HG02885 (cell line): ENCODE measurements at regions not wholly inside any gene's neighbourhood (a gene's known extent, or its start where the extent isn't known, plus 50 kb on each side); places are given as distances from the start of the nearest gene placed in this dataset.
"Not testable (repeated sequence)": the region's sequence is repeated elsewhere in the genome, so short reads cannot be mapped to it uniquely, and the experiment has no call there.

Experiments
- ATAC-seq: cut with Tn5 transposase; IDR thresholded peaks from one replicate; pipeline ENCODE4 v1.9.1; 2021; ENCODE audit warnings: mild to moderate bottlenecking; ENCODE audit not compliant: unreplicated experiment, poor library complexity

GRCh38 chr3:81375921-81376320 lies 385.5 kb downstream of the GBE1 start:
- ATAC-seq: no peak

DNA sequence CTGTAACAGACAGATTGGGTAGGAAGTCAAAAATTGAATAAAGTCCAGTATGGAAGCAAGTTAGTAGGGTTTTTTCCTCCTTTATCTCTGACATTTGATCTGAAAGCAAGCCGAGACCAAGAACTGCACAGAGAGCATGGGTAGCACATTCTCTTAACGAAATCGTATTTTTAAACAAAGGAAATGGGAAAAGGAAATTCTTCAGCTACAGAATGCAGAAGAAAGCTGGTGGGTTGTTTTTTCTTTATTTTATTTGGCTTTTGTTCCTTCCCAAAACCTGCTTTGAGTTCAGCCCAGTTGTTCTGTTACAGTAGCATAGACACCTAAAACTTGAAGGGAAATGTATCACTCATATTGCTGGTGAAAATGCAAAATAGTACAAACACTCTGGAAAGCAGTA lies 397.0 kb downstream of the GBE1 start:
- no peak for ATAC-seq

GRCh38 chr3:81363816-81364215 lies 397.6 kb downstream of the GBE1 start:
- ATAC-seq: no peak

- no peak for ATAC-seq
These were observed 407.3 kb downstream of the GBE1 start for GRCh38 chr3:81354119-81354518.

DNA sequence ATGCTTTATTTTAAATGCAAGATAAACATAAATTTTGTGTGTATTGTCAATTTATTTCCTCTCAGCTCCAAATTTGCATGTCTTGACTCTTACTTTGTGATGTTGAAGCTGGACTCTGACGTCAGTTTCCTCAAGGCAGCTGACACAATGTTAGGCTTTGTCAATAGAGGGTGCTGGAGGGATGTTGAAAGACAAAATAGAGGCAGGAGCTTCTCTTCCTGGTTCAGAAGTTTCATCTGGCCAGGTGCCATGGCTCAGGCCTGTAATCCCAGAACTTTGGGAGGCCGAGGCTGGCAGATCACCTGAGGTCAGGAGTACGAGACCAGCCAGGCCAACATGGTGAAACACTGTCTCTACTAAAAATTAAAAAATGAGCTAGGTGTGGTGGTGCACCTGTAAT lies 408.6 kb downstream of the GBE1 start:
- no peak for ATAC-seq

- ATAC-seq: no peak
These were observed 411.6 kb downstream of the GBE1 start for GRCh38 chr3:81349816-81350340.

DNA sequence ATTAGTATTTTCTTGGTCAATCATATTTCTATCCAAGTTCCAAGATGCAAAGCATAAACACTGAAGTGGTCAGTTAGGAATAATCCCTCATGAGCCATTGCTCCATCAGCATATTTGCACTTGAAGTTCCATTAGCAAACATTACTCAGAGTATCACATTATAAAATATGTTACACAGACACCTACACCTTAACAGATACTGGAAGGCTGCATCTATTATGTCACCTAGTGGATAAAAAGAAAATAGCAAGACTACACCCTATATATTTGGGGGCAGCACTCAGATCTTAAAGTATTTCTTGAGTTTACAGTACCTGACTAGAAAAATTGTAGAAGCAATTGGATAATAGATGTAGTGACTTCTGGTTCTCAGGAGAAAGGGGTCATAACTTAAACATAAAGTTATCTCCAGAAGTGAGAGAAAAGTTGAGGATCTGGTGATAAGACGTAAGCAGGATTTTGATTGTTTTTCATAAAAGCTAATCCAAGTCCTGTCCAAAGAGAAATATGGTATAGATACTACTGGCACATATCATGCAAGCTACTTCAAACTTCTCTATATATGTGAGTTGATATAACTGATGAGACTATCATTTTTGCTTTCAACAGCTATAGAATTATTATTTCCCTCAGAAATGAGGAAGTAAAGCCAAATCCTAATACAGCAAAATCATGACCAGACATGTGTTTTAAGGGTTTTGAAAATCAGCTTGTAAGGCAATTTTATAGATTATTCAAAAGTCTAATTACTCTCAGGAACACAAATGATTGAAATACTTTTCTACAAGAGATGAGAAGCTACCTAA lies 422.2 kb downstream of the GBE1 start:
- peak; percentile 89 for ATAC-seq

- ATAC-seq: no peak
These were observed 425.0 kb downstream of the GBE1 start for GRCh38 chr3:81336470-81336869.

DNA sequence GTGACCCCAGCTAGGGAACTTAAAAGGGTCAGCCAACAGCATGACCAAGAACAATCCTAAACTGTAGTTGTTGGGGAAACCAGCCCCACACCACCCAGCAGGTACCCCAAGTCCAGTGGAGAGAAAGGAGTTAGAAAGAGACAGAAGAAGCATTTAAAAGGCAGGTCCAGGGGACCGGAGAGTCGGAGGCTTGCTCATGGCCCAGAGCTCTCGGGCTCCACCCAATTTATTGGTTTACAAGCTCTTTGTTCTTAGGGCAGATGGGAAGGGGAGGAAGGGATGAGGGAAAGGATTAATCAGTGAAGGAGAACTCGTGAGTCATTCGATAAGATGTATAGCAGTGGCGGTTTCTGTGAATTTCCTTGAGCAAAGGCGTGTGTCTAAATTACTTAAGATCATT lies 431.6 kb downstream of the GBE1 start:
- ATAC-seq: not testable (repeated sequence)

DNA sequence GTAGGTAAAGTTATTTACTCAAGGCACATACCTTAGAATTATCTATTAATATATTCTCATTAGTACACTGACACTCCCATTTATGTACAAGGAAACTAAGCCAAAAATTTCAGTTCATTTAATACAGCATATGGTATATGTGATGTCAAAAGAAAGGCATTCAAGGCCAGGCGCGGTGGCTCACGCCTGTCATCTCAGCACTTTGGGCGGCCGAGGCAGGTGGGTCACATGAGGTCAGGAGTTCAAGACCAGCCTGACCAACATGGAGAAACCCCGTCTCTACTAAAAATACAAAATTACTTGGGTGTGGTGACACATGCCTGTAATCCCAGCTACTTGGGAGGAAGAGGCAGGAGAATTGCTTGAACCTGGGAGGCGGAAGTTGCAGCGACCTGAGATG lies 435.2 kb downstream of the GBE1 start:
- no peak for ATAC-seq

- no peak for ATAC-seq
These were observed 440.6 kb downstream of the GBE1 start for GRCh38 chr3:81320862-81321261.

DNA sequence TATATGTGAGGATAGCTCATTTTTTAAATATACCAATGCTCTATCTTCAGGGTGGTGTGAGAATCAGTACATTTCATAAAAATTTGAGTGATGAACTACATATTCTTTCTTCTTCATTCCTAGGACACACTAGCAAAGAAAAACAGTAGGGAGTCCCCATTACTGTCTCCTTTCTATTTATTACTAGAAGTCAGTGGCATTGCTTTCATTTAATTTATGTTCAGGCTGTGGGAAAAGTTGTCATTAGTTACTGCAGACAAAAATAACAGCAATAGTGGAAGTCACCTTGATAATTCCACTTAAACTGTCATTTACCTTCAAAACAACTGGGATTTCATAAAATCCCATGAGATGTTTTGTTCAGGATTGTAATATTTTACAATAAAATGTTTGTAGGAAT lies 446.4 kb downstream of the GBE1 start:
- no peak for ATAC-seq

- ATAC-seq: no peak
These were observed 450.1 kb downstream of the GBE1 start for GRCh38 chr3:81311321-81311720.

- ATAC-seq: no peak
These were observed 453.1 kb downstream of the GBE1 start for GRCh38 chr3:81308306-81308705.

DNA sequence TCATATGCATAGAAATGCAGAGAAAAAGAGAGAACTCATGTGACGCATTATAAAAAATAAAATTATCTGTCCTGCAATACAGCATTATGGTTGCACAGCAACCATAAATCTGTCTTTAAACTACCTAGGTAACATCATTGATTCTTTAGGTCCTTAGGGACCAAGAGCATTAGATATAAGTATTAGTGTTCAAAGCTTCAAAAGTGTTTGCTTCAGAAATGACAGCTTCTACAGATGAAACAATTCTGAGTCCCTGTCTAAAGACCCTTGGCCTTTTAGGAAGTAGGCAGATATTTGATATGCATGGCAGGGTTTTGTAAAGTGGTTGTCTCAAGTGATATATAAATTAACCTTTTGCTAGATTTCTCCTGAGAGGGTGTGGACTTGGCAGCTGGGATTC lies 454.2 kb downstream of the GBE1 start:
- ATAC-seq: no peak

GRCh38 chr3:81303321-81303720 lies 458.1 kb downstream of the GBE1 start:
- ATAC-seq: no peak

DNA sequence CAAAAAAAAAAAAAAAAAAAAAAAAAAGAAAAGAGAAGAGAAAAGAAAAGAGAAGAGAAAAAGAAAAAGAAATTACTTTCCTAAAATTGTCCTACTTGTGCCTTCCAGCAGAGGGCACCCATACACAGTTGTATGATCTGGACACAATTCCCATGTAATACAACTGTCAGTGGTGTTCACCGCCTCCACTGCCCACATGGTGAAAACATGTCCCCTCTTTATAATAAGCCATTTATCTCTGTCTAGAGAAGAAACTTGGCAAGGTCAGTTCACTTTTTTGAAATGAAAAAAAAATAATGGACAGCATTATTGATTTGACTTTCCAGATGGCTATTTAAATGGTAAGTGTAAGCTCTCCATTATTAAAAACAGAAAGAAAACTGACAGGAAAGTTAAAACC lies 459.4 kb downstream of the GBE1 start:
- peak; percentile 93 for ATAC-seq

DNA sequence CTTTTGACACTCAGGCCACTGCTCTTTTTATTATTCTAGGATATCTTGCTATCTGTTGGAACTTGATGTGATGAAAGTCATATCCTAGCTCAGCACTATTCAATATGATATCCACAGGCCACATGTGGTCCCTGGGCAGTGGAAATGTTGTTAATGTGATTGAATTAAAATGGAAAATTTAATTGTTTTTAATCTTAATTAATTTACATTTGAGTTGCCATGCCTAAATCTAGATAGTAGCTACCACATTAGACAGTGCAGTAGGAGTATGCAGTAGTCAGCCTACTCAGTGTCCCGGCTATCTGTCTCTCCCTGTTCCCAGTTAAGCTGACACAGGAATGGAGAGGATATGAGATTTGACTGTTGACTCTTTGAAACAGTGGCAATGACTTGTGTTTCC lies 460.2 kb downstream of the GBE1 start:
- no peak for ATAC-seq

DNA sequence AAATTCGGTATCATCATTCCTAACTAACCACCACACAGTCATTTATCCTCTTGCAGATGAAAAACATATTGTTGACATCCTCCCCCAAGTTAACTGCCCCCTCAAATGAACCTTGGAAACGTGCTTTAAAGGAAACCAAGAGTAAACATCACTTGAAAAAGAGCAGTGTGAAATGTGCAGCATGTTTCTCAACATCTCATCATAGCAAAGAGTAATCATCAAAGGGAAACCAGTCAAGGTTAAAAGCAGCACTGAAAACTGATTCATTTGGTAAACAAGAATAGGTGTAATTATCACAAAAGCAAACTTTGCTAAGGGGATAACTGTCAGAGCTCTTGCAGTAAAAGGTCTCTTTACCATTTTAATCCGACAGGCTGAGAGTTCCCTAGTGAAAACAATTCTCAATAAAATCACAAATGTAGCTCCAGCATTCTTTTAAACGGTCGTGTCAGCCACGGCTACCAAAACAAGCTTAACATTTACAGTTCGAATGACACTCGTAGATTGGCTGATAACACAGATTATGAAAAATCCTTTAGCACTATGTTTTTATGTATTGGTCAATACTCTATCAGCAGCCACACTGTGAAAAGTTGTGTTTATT lies 461.0 kb downstream of the GBE1 start:
- ATAC-seq: no peak

- no peak for ATAC-seq
These were observed 462.0 kb downstream of the GBE1 start for GRCh38 chr3:81299481-81299880.

DNA sequence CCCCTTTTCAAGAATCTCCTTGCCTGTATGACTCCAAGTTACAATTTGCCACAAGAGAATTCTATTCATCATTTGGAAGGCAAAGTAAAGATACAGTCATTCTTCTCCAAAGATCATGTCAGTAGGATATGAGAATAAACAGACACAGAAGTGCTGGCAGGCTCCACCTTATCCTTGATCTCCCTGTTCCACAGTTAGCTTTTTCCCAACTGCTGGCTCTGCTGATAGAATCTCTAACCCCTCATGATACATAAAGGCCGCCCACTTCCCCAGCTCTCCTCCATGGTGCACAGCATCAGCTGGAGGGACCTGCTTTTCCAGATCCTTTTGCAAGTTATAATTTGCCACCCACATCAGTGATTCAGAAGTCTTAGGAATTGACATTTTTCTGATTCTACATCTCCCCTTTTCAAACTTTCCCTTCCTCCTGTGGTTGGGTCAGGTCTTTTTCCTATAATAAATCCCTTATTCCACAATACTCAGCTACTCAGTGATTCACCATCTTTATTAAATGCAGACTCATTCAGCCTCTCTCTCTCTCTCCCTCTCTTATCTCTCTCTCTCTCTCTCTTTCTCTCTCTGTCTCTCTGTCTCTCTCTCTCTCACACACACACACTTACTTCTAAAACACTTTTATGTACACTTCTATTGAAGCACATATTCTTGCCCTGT lies 465.4 kb downstream of the GBE1 start:
- no peak for ATAC-seq
